ENCODE measurements at regions not wholly inside any gene's neighbourhood (a gene's known extent, or its start where the extent isn't known, plus 50 kb on each side); places are given as distances from the start of the nearest gene placed in this dataset.
A peak's percentile ranks its signal among the peaks of the same experiment; 100 is the strongest.

- Histone ChIP-seq H3F3A (ENCODE audit: control insufficient read depth, insufficient read depth) (no peaks in the 10 kb centered on the region), H3K4me1 (ENCODE audit: control insufficient read depth, low read length) (peaks cover 6% of the 10 kb centered on the region), H3K36me3 (ENCODE audit: control insufficient read depth, low read length) (no peaks in the 10 kb centered on the region), H3K4me3 (ENCODE audit: low read length) (no peak overlapping the region), H3K27ac (ENCODE audit: low read depth, low read length) (no peak overlapping the region), H3K9me3 (ENCODE audit: control insufficient read depth, insufficient read depth, low read length) (no peaks in the 10 kb centered on the region), H3K27me3 (ENCODE audit: control insufficient read depth, low read length) (no peaks in the 10 kb centered on the region), H4K20me1 (ENCODE audit: control insufficient read depth, insufficient read depth, low read depth, low read length) (no peaks in the 10 kb centered on the region), H3K9me2 (replicated peaks; ENCODE audit: control insufficient read depth, low read length) (no peaks in the 10 kb centered on the region), H3K4me2 (ENCODE audit: low read length) (no peak overlapping the region), H3K79me2 (ENCODE audit: control insufficient read depth, low read length) (no peaks in the 10 kb centered on the region)
- TF ChIP-seq EZH2phosphoT487 (IDR thresholded peaks at IDR 0.05; ENCODE audit: borderline replicate concordance, low read length): no peak
Observed at GRCh38 chr11:129317571-129317970, 58.1 kb upstream of the BARX2 start.

DNA sequence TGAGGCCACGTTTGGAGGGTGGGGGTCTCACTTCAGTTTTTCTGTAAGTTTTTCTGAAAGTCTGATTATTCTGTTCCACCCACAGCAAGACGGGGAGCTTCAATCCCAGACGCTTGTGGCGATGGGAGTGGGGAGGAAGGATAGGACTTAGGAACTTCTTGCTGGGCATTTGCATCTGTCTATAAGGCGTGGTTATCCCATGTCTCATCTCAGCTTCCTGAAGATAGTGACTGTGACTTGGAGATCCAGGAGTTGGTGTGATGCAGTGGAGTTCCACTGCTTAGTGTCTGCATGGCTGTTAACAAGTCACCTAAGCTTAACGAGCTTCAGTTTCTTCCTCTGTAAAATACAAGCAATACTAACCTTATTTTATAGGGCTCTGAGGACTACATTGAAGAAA, 58.9 kb upstream of the BARX2 start:
- H3K4me3 ChIP-seq (ENCODE audit: low read length): no peak overlapping the region
- H3K27me3 ChIP-seq (ENCODE audit: control insufficient read depth, low read length): no peaks in the 10 kb centered on the region
- H3K79me2 ChIP-seq (ENCODE audit: control insufficient read depth, low read length): no peaks in the 10 kb centered on the region
- H4K20me1 ChIP-seq (ENCODE audit: control insufficient read depth, insufficient read depth, low read depth, low read length): no peaks in the 10 kb centered on the region
- no peaks in the 10 kb centered on the region for H3F3A ChIP-seq (ENCODE audit: control insufficient read depth, insufficient read depth)
- H3K9me2 ChIP-seq (replicated peaks; ENCODE audit: control insufficient read depth, low read length): no peaks in the 10 kb centered on the region
- TF ChIP-seq, protein P1, sequence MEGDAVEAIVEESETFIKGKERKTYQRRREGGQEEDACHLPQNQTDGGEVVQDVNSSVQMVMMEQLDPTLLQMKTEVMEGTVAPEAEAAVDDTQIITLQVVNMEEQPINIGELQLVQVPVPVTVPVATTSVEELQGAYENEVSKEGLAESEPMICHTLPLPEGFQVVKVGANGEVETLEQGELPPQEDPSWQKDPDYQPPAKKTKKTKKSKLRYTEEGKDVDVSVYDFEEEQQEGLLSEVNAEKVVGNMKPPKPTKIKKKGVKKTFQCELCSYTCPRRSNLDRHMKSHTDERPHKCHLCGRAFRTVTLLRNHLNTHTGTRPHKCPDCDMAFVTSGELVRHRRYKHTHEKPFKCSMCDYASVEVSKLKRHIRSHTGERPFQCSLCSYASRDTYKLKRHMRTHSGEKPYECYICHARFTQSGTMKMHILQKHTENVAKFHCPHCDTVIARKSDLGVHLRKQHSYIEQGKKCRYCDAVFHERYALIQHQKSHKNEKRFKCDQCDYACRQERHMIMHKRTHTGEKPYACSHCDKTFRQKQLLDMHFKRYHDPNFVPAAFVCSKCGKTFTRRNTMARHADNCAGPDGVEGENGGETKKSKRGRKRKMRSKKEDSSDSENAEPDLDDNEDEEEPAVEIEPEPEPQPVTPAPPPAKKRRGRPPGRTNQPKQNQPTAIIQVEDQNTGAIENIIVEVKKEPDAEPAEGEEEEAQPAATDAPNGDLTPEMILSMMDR (IDR thresholded peaks at IDR 0.05; ENCODE audit: low read depth, low read length, poor library complexity, severe bottlenecking): no peak
- TF ChIP-seq EZH2phosphoT487 (IDR thresholded peaks at IDR 0.05; ENCODE audit: borderline replicate concordance, low read length): no peak
- no peaks in the 10 kb centered on the region for H3K9me3 ChIP-seq (ENCODE audit: control insufficient read depth, insufficient read depth, low read length)
- H3K4me1 ChIP-seq (ENCODE audit: control insufficient read depth, low read length): peaks cover 6% of the 10 kb centered on the region
- no peaks in the 10 kb centered on the region for H3K36me3 ChIP-seq (ENCODE audit: control insufficient read depth, low read length)
- no peak overlapping the region for H3K27ac ChIP-seq (ENCODE audit: low read depth, low read length)
- no peak overlapping the region for H3K4me2 ChIP-seq (ENCODE audit: low read length)

DNA sequence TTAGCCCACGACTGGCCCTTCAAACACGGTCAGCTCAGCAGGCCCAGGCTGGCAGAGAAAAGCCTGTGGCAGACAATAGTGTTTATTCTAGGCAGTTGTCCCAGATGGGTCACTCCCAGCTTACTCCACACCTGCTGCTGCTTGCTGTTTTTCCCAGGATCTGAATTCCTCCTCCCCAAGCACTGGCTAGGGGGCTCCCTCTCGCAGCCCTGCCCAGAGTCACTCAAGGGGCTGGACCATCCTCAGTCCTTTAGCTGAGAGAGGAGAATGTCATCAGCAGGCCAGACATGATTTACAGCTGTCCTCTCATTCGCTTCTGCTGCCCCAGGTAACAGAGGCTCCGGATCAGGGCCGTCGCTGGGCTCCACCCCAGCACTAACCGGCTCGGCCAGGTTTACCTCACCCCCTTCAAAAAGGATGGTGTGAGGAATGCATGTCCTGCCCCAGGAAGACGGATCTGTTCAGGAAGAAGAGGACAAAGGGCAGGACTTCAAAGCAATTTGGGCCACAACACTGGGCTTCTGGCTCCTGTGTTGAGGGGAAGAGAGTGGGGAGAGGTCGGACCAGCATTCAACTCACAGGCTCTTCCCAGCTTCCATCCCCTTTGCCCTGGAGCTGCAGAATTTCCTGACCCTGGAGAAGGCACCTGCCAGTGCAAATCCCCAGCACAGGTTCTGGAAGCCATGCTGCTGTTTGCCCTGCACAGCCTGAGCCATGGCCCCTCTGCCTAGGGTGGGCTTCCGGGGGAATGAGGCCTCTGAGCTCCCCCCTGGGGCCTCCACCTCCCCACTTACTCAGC, 59.7 kb upstream of the BARX2 start:
- H3K4me1 ChIP-seq (ENCODE audit: control insufficient read depth, low read length): peaks cover 6% of the 10 kb centered on the region
- H3F3A ChIP-seq (ENCODE audit: control insufficient read depth, insufficient read depth): no peaks in the 10 kb centered on the region
- H3K4me3 ChIP-seq (ENCODE audit: low read length): no peak overlapping the region
- H3K27ac ChIP-seq (ENCODE audit: low read depth, low read length): no peak overlapping the region
- no peaks in the 10 kb centered on the region for H4K20me1 ChIP-seq (ENCODE audit: control insufficient read depth, insufficient read depth, low read depth, low read length)
- no peak for TF ChIP-seq EZH2phosphoT487 (IDR thresholded peaks at IDR 0.05; ENCODE audit: borderline replicate concordance, low read length)
- TF ChIP-seq, protein P1 (IDR thresholded peaks at IDR 0.05; ENCODE audit: low read depth, low read length, poor library complexity, severe bottlenecking): no peak
- no peaks in the 10 kb centered on the region for H3K9me3 ChIP-seq (ENCODE audit: control insufficient read depth, insufficient read depth, low read length)
- H3K27me3 ChIP-seq (ENCODE audit: control insufficient read depth, low read length): no peaks in the 10 kb centered on the region
- H3K79me2 ChIP-seq (ENCODE audit: control insufficient read depth, low read length): no peaks in the 10 kb centered on the region
- no peaks in the 10 kb centered on the region for H3K9me2 ChIP-seq (replicated peaks; ENCODE audit: control insufficient read depth, low read length)
- H3K4me2 ChIP-seq (ENCODE audit: low read length): no peak overlapping the region
- no peaks in the 10 kb centered on the region for H3K36me3 ChIP-seq (ENCODE audit: control insufficient read depth, low read length)

- Histone ChIP-seq H3K9me2 (replicated peaks; ENCODE audit: control insufficient read depth, low read length) (no peaks in the 10 kb centered on the region), H3K4me3 (ENCODE audit: low read length) (no peak overlapping the region), H3K36me3 (ENCODE audit: control insufficient read depth, low read length) (no peaks in the 10 kb centered on the region), H3F3A (ENCODE audit: control insufficient read depth, insufficient read depth) (no peaks in the 10 kb centered on the region), H3K4me1 (ENCODE audit: control insufficient read depth, low read length) (peaks cover 6% of the 10 kb centered on the region), H4K20me1 (ENCODE audit: control insufficient read depth, insufficient read depth, low read depth, low read length) (no peaks in the 10 kb centered on the region), H3K27ac (ENCODE audit: low read depth, low read length) (no peak overlapping the region), H3K27me3 (ENCODE audit: control insufficient read depth, low read length) (no peaks in the 10 kb centered on the region), H3K79me2 (ENCODE audit: control insufficient read depth, low read length) (no peaks in the 10 kb centered on the region), H3K9me3 (ENCODE audit: control insufficient read depth, insufficient read depth, low read length) (no peaks in the 10 kb centered on the region), H3K4me2 (ENCODE audit: low read length) (no peak overlapping the region)
- TF ChIP-seq, protein P1 (IDR thresholded peaks at IDR 0.05; ENCODE audit: low read depth, low read length, poor library complexity, severe bottlenecking): peak; percentile 24
- no peak for TF ChIP-seq EZH2phosphoT487 (IDR thresholded peaks at IDR 0.05; ENCODE audit: borderline replicate concordance, low read length)
Observed at GRCh38 chr11:129314371-129314770, 61.3 kb upstream of the BARX2 start.
